ENCODE measurements at regions not wholly inside any gene's neighbourhood (a gene's known extent, or its start where the extent isn't known, plus 50 kb on each side); places are given as distances from the start of the nearest gene placed in this dataset.

DNA sequence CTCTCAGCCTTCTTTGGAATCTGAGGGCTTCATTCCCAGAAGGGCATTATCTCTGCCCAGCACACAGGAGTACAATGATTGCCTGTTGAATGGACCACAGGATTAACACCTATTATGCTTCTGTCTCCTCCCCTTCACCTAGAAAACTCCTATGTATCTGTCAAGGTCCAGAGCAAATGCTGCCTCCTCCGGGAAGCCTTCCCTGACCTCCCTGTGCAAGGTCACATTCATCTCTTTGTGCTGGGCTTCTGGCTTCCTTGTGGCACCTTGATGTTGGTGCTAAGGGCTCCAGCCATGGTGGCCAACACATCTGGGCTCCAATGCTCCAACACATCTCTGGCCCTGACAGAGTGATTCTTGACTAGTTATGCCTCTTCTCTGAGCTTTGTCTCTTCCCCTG, 49.9 kb upstream of the ATP2B2 start:
- Mint-ChIP-seq H3K27ac (no peak overlapping the region), H3K4me1 (peaks cover 31% of the 10 kb centered on the region), H3K27me3 (peaks cover 7% of the 10 kb centered on the region), H3K9me3 (no peaks in the 10 kb centered on the region), H3K4me3 (no peak overlapping the region), H3K36me3 (ENCODE audit: low read depth) (no peaks in the 10 kb centered on the region)
- ATAC-seq = no peak
- no peak for DNase-seq

- H3K27ac Mint-ChIP-seq = no peak overlapping the region
- no peak overlapping the region for H3K4me3 Mint-ChIP-seq
- H3K27me3 Mint-ChIP-seq = peaks cover 9% of the 10 kb centered on the region
- peaks cover 27% of the 10 kb centered on the region for H3K4me1 Mint-ChIP-seq
- DNase-seq = no peak
- no peaks in the 10 kb centered on the region for H3K9me3 Mint-ChIP-seq
- no peak for ATAC-seq
- H3K36me3 Mint-ChIP-seq (ENCODE audit: low read depth) = no peaks in the 10 kb centered on the region
Observed at GRCh38 chr3:10556312-10556711, 50.9 kb upstream of the ATP2B2 start.

GRCh38 chr3:10557250-10557649, 51.9 kb upstream of the ATP2B2 start:
- no peaks in the 10 kb centered on the region for H3K9me3 Mint-ChIP-seq
- H3K4me3 Mint-ChIP-seq = no peak overlapping the region
- H3K27me3 Mint-ChIP-seq = peaks cover 12% of the 10 kb centered on the region
- H3K36me3 Mint-ChIP-seq (ENCODE audit: low read depth) = no peaks in the 10 kb centered on the region
- no peak for DNase-seq
- no peak overlapping the region for H3K27ac Mint-ChIP-seq
- no peak for ATAC-seq
- H3K4me1 Mint-ChIP-seq = peaks cover 22% of the 10 kb centered on the region

- DNase-seq (no peak), ATAC-seq (peak; percentile 77)
- Mint-ChIP-seq H3K36me3 (ENCODE audit: low read depth) (no peaks in the 10 kb centered on the region), H3K9me3 (no peaks in the 10 kb centered on the region), H3K4me3 (no peak overlapping the region), H3K27ac (no peak overlapping the region), H3K27me3 (peaks cover 15% of the 10 kb centered on the region), H3K4me1 (peaks cover 16% of the 10 kb centered on the region)
Observed at GRCh38 chr3:10557781-10558373, 52.5 kb upstream of the ATP2B2 start.

DNA sequence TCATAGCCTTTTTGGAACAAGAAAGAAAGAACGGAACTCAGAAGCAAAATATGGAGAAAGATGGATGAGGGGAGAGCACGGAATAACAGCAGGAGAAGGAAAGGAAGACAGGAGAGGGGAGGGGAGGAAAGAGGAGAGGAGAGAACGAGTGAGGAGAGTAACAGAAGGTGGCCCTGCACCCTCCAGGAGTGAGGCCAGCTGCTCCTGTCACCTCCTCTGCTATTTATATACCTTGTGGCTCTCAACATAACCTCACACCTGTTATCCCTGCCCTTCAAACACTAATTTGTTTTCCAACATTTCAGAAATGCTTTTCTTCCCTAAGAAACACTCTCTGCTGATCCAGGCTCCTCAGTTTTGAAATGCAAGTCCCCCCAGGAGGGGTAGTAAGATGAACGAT, 53.4 kb upstream of the ATP2B2 start:
- H3K36me3 Mint-ChIP-seq (ENCODE audit: low read depth) = no peaks in the 10 kb centered on the region
- peaks cover 15% of the 10 kb centered on the region for H3K27me3 Mint-ChIP-seq
- no peak for ATAC-seq
- H3K4me1 Mint-ChIP-seq = peaks cover 11% of the 10 kb centered on the region
- DNase-seq = no peak
- H3K9me3 Mint-ChIP-seq = no peaks in the 10 kb centered on the region
- H3K4me3 Mint-ChIP-seq = no peak overlapping the region
- H3K27ac Mint-ChIP-seq = no peak overlapping the region

DNA sequence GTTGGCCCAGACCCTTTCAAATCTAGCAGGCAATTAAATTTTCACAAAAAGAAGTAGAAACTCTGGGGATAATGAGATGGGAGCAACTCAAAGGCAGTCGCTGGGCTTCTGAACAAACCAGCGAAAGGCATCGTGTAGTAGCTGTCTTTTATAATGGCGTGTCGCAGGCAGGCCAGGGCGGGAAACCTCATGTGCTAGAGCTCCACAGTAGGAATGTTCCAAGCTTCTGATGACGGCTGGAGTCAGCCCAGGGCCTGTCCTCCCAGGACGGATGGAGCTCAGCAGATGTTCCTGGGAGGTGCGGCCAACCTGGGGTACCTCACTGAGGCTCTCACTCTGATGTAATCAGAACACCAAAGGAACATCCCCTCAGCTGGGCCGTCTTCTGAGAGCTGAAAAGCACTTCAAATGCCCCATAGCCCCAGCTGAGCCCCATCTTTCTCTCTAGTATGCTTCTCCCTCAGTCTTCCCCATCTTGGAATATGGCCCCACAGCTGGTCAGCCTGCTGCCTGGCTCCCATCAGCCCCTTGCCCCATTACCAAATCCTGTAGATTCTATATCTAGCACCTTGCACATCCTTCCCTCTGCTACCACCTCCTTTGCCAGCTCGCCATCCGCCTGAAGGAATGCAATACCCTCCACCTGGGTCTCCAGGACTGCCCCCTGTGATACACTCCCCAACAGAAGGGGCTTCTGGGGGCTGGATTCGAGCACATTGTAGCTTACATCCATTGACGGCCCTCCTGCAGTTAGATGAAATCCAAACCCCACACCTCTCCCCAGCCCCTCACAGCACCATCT, 54.9 kb upstream of the ATP2B2 start:
- peaks cover 19% of the 10 kb centered on the region for H3K27me3 Mint-ChIP-seq
- H3K27ac Mint-ChIP-seq = no peak overlapping the region
- no peak for ATAC-seq
- H3K4me3 Mint-ChIP-seq = no peak overlapping the region
- H3K36me3 Mint-ChIP-seq (ENCODE audit: low read depth) = no peaks in the 10 kb centered on the region
- no peaks in the 10 kb centered on the region for H3K9me3 Mint-ChIP-seq
- peaks cover 11% of the 10 kb centered on the region for H3K4me1 Mint-ChIP-seq
- DNase-seq = no peak

DNA sequence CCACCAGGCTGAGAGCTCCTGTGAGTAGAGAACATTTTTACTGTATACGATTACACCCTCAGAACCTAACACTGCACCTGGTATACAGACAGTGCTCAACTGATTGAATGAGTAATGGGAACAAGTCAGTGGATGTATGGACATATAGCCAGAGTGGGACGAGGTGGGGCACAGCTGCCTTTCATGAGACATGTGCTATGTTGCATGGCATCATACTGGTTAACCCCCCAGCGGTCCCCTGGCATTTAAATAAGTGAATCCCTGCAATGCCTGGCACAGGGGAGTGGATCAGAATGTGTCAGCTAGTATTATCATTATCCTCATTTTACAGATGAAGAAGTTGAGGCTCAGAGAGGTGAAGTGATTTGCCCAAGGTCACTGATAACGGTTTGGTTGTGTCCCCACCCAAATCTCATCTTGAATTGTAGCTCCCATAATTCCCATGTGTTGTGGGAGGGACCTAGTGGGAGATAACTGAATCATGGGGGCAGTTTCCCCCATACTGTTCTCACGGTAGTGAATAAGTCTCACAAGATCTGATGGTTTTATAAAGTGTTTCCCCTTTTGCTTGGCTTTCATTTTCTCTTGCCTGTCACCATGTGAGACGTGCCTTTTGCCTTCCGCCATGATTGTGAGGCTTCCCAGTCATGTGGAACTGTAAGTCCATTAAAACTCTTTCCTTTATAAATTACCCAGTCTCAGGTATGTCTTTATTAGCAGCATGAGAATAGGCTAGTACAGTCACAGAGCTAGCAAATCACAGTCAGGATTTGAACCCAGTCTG, 56.0 kb upstream of the ATP2B2 start:
- no peak overlapping the region for H3K27ac Mint-ChIP-seq
- no peaks in the 10 kb centered on the region for H3K36me3 Mint-ChIP-seq (ENCODE audit: low read depth)
- no peak overlapping the region for H3K4me3 Mint-ChIP-seq
- H3K9me3 Mint-ChIP-seq = no peaks in the 10 kb centered on the region
- peaks cover 11% of the 10 kb centered on the region for H3K4me1 Mint-ChIP-seq
- peaks cover 23% of the 10 kb centered on the region for H3K27me3 Mint-ChIP-seq
- ATAC-seq (no peak), DNase-seq (no peak)

DNA sequence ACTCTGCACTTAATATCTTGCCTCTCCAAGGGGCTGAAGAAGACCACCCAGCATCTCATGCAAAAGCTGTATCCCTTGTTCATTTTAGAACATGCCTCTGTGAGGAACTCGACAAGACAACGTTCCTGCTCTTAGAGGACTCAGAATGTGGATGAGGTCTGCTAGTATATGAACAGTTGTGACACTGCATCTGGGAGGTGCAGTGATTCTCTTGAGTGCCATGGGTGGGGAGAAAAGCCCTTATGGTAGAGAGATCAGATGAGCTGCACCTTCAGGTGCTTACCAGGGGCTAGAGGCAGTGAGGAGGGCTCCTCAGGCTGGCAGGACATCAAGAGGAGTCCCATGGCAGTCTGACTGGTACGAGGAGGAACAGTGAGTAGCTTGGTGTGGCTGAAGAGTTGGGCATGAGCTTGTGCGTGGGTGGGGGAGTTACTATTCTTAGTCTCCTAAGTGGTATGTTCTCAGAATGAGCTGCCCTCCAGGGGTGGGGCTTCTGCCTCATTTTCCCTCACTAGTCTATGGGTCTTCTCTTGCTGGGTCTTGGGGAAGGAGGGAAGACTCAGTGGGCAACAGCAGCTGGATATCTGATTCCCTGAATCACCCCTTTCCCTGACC, 56.7 kb upstream of the ATP2B2 start:
- no peaks in the 10 kb centered on the region for H3K9me3 Mint-ChIP-seq
- H3K27ac Mint-ChIP-seq = no peak overlapping the region
- ATAC-seq = no peak
- peak; percentile 18 for DNase-seq
- no peak overlapping the region for H3K4me3 Mint-ChIP-seq
- no peaks in the 10 kb centered on the region for H3K36me3 Mint-ChIP-seq (ENCODE audit: low read depth)
- peaks cover 26% of the 10 kb centered on the region for H3K27me3 Mint-ChIP-seq
- H3K4me1 Mint-ChIP-seq = peaks cover 11% of the 10 kb centered on the region

GRCh38 chr3:10563396-10563795, 58.0 kb upstream of the ATP2B2 start:
- peaks cover 26% of the 10 kb centered on the region for H3K27me3 Mint-ChIP-seq
- H3K27ac Mint-ChIP-seq = no peak overlapping the region
- peaks cover 5% of the 10 kb centered on the region for H3K4me1 Mint-ChIP-seq
- no peaks in the 10 kb centered on the region for H3K9me3 Mint-ChIP-seq
- no peak overlapping the region for H3K4me3 Mint-ChIP-seq
- ATAC-seq (no peak), DNase-seq (no peak)
- H3K36me3 Mint-ChIP-seq (ENCODE audit: low read depth) = no peaks in the 10 kb centered on the region

GRCh38 chr3:10565814-10566213, 60.4 kb upstream of the ATP2B2 start:
- Mint-ChIP-seq H3K27ac (no peak overlapping the region), H3K4me1 (peaks cover 5% of the 10 kb centered on the region), H3K4me3 (no peak overlapping the region), H3K27me3 (peaks cover 18% of the 10 kb centered on the region), H3K36me3 (ENCODE audit: low read depth) (no peaks in the 10 kb centered on the region), H3K9me3 (no peaks in the 10 kb centered on the region)
- ATAC-seq = no peak
- no peak for DNase-seq

DNA sequence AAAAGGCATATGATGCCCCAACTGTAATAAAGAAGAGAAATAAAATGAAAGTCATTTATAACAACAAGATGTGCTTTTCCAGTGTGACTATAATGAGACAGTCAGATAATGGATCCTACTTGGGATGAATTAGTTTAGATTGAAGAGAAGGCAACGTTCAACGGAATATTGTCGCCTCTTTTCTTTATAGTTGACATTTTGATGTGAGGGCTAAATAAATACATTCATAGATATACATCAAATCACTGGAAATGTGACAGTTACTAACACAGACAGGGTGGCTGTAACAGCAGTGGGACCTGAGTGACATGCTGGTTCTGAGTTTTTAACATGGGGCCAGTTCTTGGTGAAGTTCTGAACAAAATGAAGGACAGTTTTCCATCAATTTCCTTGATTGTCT, 61.1 kb upstream of the ATP2B2 start:
- no peak overlapping the region for H3K4me3 Mint-ChIP-seq
- ATAC-seq (no peak), DNase-seq (no peak)
- H3K4me1 Mint-ChIP-seq = peaks cover 5% of the 10 kb centered on the region
- H3K27ac Mint-ChIP-seq = no peak overlapping the region
- peaks cover 17% of the 10 kb centered on the region for H3K27me3 Mint-ChIP-seq
- H3K36me3 Mint-ChIP-seq (ENCODE audit: low read depth) = no peaks in the 10 kb centered on the region
- no peaks in the 10 kb centered on the region for H3K9me3 Mint-ChIP-seq

- no peaks in the 10 kb centered on the region for H3K9me3 Mint-ChIP-seq
- H3K27me3 Mint-ChIP-seq = peaks cover 14% of the 10 kb centered on the region
- no peak overlapping the region for H3K27ac Mint-ChIP-seq
- ATAC-seq (no peak), DNase-seq (no peak)
- H3K36me3 Mint-ChIP-seq (ENCODE audit: low read depth) = no peaks in the 10 kb centered on the region
- H3K4me3 Mint-ChIP-seq = no peak overlapping the region
- H3K4me1 Mint-ChIP-seq = no peaks in the 10 kb centered on the region
Observed at GRCh38 chr3:10568549-10568948, 63.2 kb upstream of the ATP2B2 start.

GRCh38 chr3:10570196-10570946, 65.0 kb upstream of the ATP2B2 start:
- no peak overlapping the region for H3K27ac Mint-ChIP-seq
- H3K27me3 Mint-ChIP-seq = peaks cover 13% of the 10 kb centered on the region
- H3K4me1 Mint-ChIP-seq = no peaks in the 10 kb centered on the region
- ATAC-seq = no peak
- H3K4me3 Mint-ChIP-seq = no peak overlapping the region
- H3K36me3 Mint-ChIP-seq (ENCODE audit: low read depth) = no peaks in the 10 kb centered on the region
- no peaks in the 10 kb centered on the region for H3K9me3 Mint-ChIP-seq
- DNase-seq = no peak

GRCh38 chr3:10574101-10574620, 68.8 kb upstream of the ATP2B2 start:
- Mint-ChIP-seq H3K9me3 (no peaks in the 10 kb centered on the region), H3K4me1 (no peaks in the 10 kb centered on the region), H3K36me3 (ENCODE audit: low read depth) (no peaks in the 10 kb centered on the region), H3K27me3 (peaks cover 6% of the 10 kb centered on the region), H3K4me3 (no peak overlapping the region), H3K27ac (no peak overlapping the region)
- DNase-seq (no peak), ATAC-seq (no peak)
